ENCODE measurements at regions not wholly inside any gene's neighbourhood (a gene's known extent, or its start where the extent isn't known, plus 50 kb on each side); places are given as distances from the start of the nearest gene placed in this dataset.

- Histone ChIP-seq H3K27me3 (no peaks in the 10 kb centered on the region), H3K36me3 (no peaks in the 10 kb centered on the region), H3K4me3 (no peak overlapping the region), H3K4me1 (no peaks in the 10 kb centered on the region), H3K27ac (no peak overlapping the region), H3K9me3 (no peaks in the 10 kb centered on the region)
- no peak for TF ChIP-seq POLR2A (IDR thresholded peaks at IDR 0.05)
- TF ChIP-seq, protein P1, sequence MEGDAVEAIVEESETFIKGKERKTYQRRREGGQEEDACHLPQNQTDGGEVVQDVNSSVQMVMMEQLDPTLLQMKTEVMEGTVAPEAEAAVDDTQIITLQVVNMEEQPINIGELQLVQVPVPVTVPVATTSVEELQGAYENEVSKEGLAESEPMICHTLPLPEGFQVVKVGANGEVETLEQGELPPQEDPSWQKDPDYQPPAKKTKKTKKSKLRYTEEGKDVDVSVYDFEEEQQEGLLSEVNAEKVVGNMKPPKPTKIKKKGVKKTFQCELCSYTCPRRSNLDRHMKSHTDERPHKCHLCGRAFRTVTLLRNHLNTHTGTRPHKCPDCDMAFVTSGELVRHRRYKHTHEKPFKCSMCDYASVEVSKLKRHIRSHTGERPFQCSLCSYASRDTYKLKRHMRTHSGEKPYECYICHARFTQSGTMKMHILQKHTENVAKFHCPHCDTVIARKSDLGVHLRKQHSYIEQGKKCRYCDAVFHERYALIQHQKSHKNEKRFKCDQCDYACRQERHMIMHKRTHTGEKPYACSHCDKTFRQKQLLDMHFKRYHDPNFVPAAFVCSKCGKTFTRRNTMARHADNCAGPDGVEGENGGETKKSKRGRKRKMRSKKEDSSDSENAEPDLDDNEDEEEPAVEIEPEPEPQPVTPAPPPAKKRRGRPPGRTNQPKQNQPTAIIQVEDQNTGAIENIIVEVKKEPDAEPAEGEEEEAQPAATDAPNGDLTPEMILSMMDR (IDR thresholded peaks at IDR 0.05) = no peak
- no peak for ATAC-seq
- no peak for DNase-seq
- intact Hi-C loops (cut with DNase I) = no loop called here
Observed at GRCh38 chr2:180706694-180707093, 273.7 kb upstream of the UBE2E3 start.

DNA sequence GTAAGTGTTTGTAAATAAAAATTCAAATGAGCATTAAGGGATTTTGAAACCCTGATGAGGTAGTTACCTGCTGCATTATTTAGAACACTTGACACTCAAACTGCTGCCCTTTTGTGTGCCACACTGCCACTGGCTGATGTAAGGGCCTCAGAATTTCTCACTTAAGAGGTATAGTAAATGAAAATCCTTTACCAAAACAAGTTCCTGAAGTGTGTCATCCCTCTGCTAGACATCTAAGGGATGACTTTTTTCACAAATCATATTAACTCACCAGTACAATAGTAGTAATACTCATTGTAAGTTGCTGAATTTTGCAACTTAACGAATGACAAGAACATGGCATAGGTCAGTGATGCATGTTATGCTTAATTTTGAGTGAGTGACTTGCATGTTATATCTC lies 274.9 kb upstream of the UBE2E3 start:
- DNase-seq = no peak
- no peak for ATAC-seq
- H3K4me1 ChIP-seq = no peaks in the 10 kb centered on the region
- H3K4me3 ChIP-seq = no peak overlapping the region
- intact Hi-C loops (cut with DNase I) = no loop called here
- no peaks in the 10 kb centered on the region for H3K36me3 ChIP-seq
- TF ChIP-seq POLR2A (IDR thresholded peaks at IDR 0.05) = no peak
- TF ChIP-seq, protein P1 (IDR thresholded peaks at IDR 0.05) = no peak
- 92% methylated on average over 1 of the region's 1 CpG for WGBS (ENCODE audit: insufficient coverage, low coverage, low lambda C conversion rate, missing lambda C conversion rate)
- no peaks in the 10 kb centered on the region for H3K27me3 ChIP-seq
- no peaks in the 10 kb centered on the region for H3K9me3 ChIP-seq
- no peak overlapping the region for H3K27ac ChIP-seq

- ATAC-seq = no peak
- Histone ChIP-seq H3K4me1 (no peaks in the 10 kb centered on the region), H3K27ac (no peak overlapping the region), H3K27me3 (no peaks in the 10 kb centered on the region), H3K4me3 (no peak overlapping the region), H3K36me3 (no peaks in the 10 kb centered on the region), H3K9me3 (no peaks in the 10 kb centered on the region)
- TF ChIP-seq, protein P1 (IDR thresholded peaks at IDR 0.05) = no peak
- no peak for TF ChIP-seq POLR2A (IDR thresholded peaks at IDR 0.05)
- DNase-seq = no peak
- intact Hi-C loops (cut with DNase I) = no loop called here
Observed at GRCh38 chr2:180705122-180705521, 275.3 kb upstream of the UBE2E3 start.

DNA sequence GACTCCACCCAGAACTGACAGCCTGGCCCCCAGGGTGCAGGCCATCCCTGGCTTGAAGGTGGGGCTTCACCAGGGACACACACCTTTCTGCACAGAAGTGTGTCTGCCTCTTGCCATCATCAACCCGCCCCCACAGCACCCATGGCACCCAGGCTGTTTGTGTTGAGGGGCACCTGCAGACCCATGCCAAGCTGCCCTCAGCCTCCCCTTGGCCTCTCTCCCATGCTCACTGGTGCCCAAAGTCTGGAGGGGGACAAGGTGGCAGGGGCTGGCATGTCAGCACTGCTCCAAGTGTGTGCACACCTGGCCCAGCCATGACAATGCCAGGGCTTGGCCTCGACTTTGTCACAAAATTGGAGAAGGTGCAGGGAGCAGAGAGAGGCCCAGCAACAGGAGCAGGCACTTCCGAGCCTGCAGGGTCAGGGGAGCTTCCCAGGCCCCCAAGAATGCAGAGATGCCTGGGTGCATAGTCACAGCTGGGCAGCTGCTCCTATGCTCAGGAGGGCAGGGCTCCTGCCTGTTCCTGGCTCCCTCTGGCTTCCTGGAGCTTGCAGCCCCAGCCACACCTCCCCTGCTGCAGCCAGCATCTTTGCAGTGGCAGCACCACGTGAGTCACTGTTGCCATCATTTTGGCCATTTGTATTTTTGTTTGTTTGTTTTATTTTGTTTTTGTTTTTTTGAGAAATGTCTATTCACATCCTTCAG lies 280.6 kb upstream of the UBE2E3 start:
- intact Hi-C loops (cut with DNase I) = no loop called here
- H3K4me1 ChIP-seq = no peaks in the 10 kb centered on the region
- H3K9me3 ChIP-seq = no peaks in the 10 kb centered on the region
- DNase-seq (no peak), ATAC-seq (peak; percentile 22 to 39 (median 34))
- no peak overlapping the region for H3K4me3 ChIP-seq
- no peaks in the 10 kb centered on the region for H3K36me3 ChIP-seq
- H3K27me3 ChIP-seq = no peaks in the 10 kb centered on the region
- TF ChIP-seq, protein P1 (IDR thresholded peaks at IDR 0.05) = no peak
- TF ChIP-seq POLR2A (IDR thresholded peaks at IDR 0.05) = no peak
- H3K27ac ChIP-seq = no peak overlapping the region
- 57% methylated on average over 2 of the region's 4 CpGs for WGBS (ENCODE audit: insufficient coverage, low coverage, low lambda C conversion rate, missing lambda C conversion rate)

- H3K27me3 ChIP-seq = no peaks in the 10 kb centered on the region
- TF ChIP-seq, protein P1 (IDR thresholded peaks at IDR 0.05) = no peak
- TF ChIP-seq POLR2A (IDR thresholded peaks at IDR 0.05) = no peak
- no peak overlapping the region for H3K4me3 ChIP-seq
- no peaks in the 10 kb centered on the region for H3K36me3 ChIP-seq
- no peak for DNase-seq
- WGBS (ENCODE audit: insufficient coverage, low coverage, low lambda C conversion rate, missing lambda C conversion rate) = 67% methylated on average over 1 of the region's 3 CpGs
- no peaks in the 10 kb centered on the region for H3K9me3 ChIP-seq
- intact Hi-C loops (cut with DNase I) = no loop called here
- ATAC-seq = no peak
- H3K4me1 ChIP-seq = no peaks in the 10 kb centered on the region
- H3K27ac ChIP-seq = no peak overlapping the region
Observed at GRCh38 chr2:180698668-180699067, 281.7 kb upstream of the UBE2E3 start.

All from right lobe of liver (tissue), 6 donors.